Lung (tissue), 11 donors: ENCODE measurements at regions not wholly inside any gene's neighbourhood (a gene's known extent, or its start where the extent isn't known, plus 50 kb on each side); places are given as distances from the start of the nearest gene placed in this dataset.
A peak's percentile ranks its signal among the peaks of the same experiment; 100 is the strongest.
"Not testable (repeated sequence)": the region's sequence is repeated elsewhere in the genome, so short reads cannot be mapped to it uniquely, and the experiment has no call there.

Source experiments
- ATAC-seq: fragments of 200-7000 bp; cut with Tn5 transposase; one replicate; pipeline ENCODE4 v1.9.1; 2020; ENCODE audit warnings: moderate number of reproducible peaks; ENCODE audit not compliant: insufficient read depth, low FRiP score
- DNase-seq, 3 donors: peaks; one replicate each; pipeline ENCODE4 v3.0.0-alpha.2; 2013 to 2017
- H3K27ac ChIP-seq, 2 donors: one replicate each; pipeline ENCODE4 v1.5.1; 2013; ENCODE audit warnings: mild to moderate bottlenecking in 2 of 2, moderate library complexity in 2 of 2, control low read depth in 1 of 2, inconsistent platforms in 1 of 2, low read depth in 1 of 2, low read length in 1 of 2
- H3K27me3 ChIP-seq, 3 donors: one replicate each; pipeline ENCODE4 v1.5.1; 2013; ENCODE audit warnings: low read length in 2 of 3; ENCODE audit not compliant: control insufficient read depth in 3 of 3, insufficient read depth in 3 of 3
- H3K36me3 ChIP-seq, 4 donors: one replicate each; pipeline ENCODE4 v1.5.1; 2013; ENCODE audit warnings: low read length in 4 of 4, mild to moderate bottlenecking in 1 of 4, moderate library complexity in 1 of 4; ENCODE audit not compliant: control insufficient read depth in 4 of 4, insufficient read depth in 4 of 4
- H3K4me1 ChIP-seq, 5 donors: one replicate each; pipeline ENCODE4 v1.5.1; 2013; ENCODE audit warnings: low read length in 5 of 5, mild to moderate bottlenecking in 2 of 5, moderate library complexity in 1 of 5; ENCODE audit not compliant: control insufficient read depth in 5 of 5, insufficient read depth in 5 of 5
- H3K4me3 ChIP-seq: one replicate; pipeline ENCODE4 v1.5.1; 2013; ENCODE audit warnings: mild to moderate bottlenecking, control low read depth, moderate library complexity
- H3K9ac ChIP-seq, 2 donors: one replicate each; pipeline ENCODE4 v1.5.1; 2013; ENCODE audit warnings: low read length in 2 of 2, control low read depth in 1 of 2; ENCODE audit not compliant: insufficient read depth in 1 of 2
- H3K9me3 ChIP-seq, 4 donors: one replicate each; pipeline ENCODE4 v1.5.1; 2013; ENCODE audit warnings: low read length in 3 of 4, mild to moderate bottlenecking in 1 of 4, moderate library complexity in 1 of 4; ENCODE audit not compliant: control insufficient read depth in 4 of 4, insufficient read depth in 3 of 4
- WGBS, 2 donors: extraction: QIAGEN DNeasy Blood & Tissue Kit; methylation state at CpG; one replicate each; pipeline ENCODE4 v1.1.7; 2013; 5-methylcytosine and 5-hydroxymethylcytosine counted together
- TF ChIP-seq, protein P1 (sequence below): IDR thresholded peaks from 2 replicates; pipeline ENCODE4 v1.5.1; 2012; ENCODE audit warnings: mild to moderate bottlenecking; ENCODE audit errors: control extremely low read depth, extremely low read depth
- donor health status: control.
- donor health status: control.
- donor health status: Bipolar disorder and iron deficiency.
- donor health status: healthy.
- donor health status: DM: yes; HTN: yes; CAD: no.

DNA sequence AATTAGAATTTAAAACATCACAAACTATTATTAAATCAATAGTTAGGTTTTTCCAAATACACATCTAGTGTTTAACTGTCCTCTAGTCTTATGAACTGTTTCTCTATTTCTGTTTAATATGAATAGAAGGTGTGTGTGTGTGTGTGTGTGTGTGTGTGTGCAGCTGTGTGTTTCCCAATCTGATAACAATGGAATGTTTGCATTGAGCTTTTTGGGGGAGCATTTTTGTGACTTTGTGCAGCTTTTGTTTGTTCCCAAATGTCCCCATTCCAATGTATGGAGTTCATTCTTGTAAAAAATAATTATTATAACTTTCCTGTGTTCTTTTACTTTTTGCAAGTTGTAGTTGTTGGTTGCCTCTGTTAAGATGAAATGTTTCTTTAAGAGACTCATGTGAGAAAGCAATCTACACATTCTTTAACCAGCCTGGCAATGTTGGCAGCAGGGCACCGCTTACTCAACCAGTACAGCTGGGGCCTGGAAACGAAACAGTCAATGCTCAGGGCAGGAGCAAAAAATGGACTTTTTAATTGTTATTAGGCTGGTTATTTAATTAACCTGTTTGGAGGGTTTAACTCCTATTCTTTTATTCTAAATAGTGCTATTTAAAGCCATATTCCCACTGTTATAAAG, 354.3 kb downstream of the SRGAP2C start:
- peaks cover 0 to 4% (median 0%) of the 10 kb centered on the region in 5 donors for H3K4me1 ChIP-seq
- H3K36me3 ChIP-seq: no peaks in the 10 kb centered on the region
- no peak overlapping the region for H3K27ac ChIP-seq
- DNase-seq (peak in 1 of 3 donors; percentile 6), ATAC-seq (no peak)
- 59 to 73% methylated on average over 2 of the region's 2 CpGs for WGBS, 2 donors
- no peak overlapping the region for H3K9ac ChIP-seq
- no peak overlapping the region for H3K4me3 ChIP-seq
- H3K9me3 ChIP-seq: no peaks in the 10 kb centered on the region
- H3K27me3 ChIP-seq: no peaks in the 10 kb centered on the region
- TF ChIP-seq, protein P1, sequence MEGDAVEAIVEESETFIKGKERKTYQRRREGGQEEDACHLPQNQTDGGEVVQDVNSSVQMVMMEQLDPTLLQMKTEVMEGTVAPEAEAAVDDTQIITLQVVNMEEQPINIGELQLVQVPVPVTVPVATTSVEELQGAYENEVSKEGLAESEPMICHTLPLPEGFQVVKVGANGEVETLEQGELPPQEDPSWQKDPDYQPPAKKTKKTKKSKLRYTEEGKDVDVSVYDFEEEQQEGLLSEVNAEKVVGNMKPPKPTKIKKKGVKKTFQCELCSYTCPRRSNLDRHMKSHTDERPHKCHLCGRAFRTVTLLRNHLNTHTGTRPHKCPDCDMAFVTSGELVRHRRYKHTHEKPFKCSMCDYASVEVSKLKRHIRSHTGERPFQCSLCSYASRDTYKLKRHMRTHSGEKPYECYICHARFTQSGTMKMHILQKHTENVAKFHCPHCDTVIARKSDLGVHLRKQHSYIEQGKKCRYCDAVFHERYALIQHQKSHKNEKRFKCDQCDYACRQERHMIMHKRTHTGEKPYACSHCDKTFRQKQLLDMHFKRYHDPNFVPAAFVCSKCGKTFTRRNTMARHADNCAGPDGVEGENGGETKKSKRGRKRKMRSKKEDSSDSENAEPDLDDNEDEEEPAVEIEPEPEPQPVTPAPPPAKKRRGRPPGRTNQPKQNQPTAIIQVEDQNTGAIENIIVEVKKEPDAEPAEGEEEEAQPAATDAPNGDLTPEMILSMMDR: no peak

DNA sequence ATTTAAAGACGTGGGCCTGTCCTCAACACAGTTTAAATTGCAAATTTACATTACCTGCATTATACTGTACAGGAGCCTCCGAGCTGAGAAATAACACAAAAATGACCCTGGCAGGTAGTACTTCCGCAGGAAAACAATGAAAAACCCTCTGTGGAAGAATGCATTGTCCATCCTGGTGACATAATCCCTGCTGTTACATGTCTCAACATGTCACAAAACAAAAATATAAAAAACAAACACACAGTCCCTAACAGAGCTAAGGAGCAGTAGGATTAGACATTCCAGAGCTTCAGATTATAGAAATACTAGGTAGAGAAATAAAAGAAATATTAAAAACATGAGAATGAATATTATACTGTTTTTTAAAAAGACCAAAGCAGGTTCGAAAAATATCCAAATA, 359.2 kb downstream of the SRGAP2C start:
- H3K9ac ChIP-seq, H3K27me3 ChIP-seq, H3K9me3 ChIP-seq, H3K27ac ChIP-seq, H3K36me3 ChIP-seq, ATAC-seq, DNase-seq, H3K4me3 ChIP-seq, H3K4me1 ChIP-seq: not testable (repeated sequence)
- WGBS, 2 donors: 77 to 85% methylated on average over 4 of the region's 4 CpGs

DNA sequence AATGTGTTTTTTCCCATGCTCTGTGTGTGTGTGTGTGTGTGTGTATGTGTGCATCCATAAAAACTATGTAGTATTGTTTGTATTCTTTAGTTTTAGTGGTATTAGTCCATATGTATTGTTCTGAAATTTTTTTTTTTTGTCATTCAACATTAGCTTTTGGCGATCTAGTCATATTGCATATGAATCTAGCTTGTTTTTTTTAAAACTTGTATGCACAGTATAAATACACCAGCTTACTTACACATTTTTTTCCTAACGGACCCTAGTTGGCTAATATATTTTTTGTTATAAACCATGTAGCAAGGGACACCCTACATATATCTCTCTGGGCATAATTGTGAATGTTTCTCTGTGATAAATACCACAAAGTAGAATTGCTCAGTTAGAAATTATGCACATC, 359.7 kb downstream of the SRGAP2C start:
- Histone ChIP-seq H3K27ac (no peak overlapping the region), H3K9ac (no peak overlapping the region), H3K27me3 (no peaks in the 10 kb centered on the region), H3K4me1 (no peaks in the 10 kb centered on the region), H3K9me3 (peaks cover 0 to 2% (median 0%) of the 10 kb centered on the region in 4 donors), H3K36me3 (no peaks in the 10 kb centered on the region), H3K4me3 (no peak overlapping the region)
- WGBS, 2 donors: 86 to 97% methylated on average over 2 of the region's 2 CpGs
- TF ChIP-seq, protein P1: no peak
- DNase-seq (no peak), ATAC-seq (no peak)

DNA sequence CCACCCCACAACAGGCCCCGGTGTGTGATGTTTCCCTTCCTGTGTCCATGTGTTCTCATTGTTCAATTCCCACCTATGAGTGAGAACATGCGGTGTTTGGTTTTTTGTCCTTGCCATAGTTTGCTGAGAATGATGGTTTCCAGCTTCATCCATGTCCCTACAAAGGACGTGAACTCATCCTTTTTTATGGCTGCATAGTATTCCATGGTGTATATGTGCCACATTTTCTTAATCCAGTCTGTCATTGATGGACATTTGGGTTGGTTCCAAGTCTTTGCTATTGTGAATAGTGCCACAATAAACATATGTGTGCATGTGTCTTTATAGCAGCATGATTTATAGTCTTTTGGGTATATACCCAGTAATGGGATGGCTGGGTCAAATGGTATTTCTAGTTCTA, 361.1 kb downstream of the SRGAP2C start:
- 80 to 86% methylated on average over 1 to 3 of the region's 3 CpGs for WGBS, 2 donors
- not testable (repeated sequence) for H3K27me3 ChIP-seq, H3K27ac ChIP-seq, ATAC-seq, H3K36me3 ChIP-seq, H3K4me3 ChIP-seq, DNase-seq, H3K9ac ChIP-seq, H3K9me3 ChIP-seq, H3K4me1 ChIP-seq
